ENCODE measurements at regions not wholly inside any gene's neighbourhood (a gene's known extent, or its start where the extent isn't known, plus 50 kb on each side); places are given as distances from the start of the nearest gene placed in this dataset.

DNA sequence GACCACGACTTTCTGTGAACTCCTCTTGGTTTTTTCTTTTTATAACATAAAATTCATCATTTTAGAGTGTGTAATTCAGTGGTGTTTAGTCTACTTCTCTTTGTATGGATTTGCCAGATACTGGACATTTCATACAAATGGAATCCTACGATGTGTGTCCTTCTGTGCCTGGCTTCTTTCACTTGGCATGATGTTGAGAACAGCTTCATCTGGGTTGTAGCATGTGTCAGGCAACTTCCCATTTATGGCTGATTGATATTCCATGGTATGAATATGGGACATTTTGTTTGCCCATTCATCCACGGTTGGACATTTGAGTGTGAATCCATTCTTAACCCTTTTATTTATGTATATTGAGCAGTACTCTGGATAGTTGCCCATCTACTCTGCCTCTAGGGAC is 82.7 kb upstream of the KLF13 start:
- TF ChIP-seq, protein P1, sequence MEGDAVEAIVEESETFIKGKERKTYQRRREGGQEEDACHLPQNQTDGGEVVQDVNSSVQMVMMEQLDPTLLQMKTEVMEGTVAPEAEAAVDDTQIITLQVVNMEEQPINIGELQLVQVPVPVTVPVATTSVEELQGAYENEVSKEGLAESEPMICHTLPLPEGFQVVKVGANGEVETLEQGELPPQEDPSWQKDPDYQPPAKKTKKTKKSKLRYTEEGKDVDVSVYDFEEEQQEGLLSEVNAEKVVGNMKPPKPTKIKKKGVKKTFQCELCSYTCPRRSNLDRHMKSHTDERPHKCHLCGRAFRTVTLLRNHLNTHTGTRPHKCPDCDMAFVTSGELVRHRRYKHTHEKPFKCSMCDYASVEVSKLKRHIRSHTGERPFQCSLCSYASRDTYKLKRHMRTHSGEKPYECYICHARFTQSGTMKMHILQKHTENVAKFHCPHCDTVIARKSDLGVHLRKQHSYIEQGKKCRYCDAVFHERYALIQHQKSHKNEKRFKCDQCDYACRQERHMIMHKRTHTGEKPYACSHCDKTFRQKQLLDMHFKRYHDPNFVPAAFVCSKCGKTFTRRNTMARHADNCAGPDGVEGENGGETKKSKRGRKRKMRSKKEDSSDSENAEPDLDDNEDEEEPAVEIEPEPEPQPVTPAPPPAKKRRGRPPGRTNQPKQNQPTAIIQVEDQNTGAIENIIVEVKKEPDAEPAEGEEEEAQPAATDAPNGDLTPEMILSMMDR (conservative IDR thresholded peaks at IDR 0.05; ENCODE audit: low read length), result no peak
- H3K4me3 ChIP-seq (ENCODE audit: low read length), result no peak overlapping the region
- DNase-seq (ENCODE audit: low read depth), result no peak

DNA sequence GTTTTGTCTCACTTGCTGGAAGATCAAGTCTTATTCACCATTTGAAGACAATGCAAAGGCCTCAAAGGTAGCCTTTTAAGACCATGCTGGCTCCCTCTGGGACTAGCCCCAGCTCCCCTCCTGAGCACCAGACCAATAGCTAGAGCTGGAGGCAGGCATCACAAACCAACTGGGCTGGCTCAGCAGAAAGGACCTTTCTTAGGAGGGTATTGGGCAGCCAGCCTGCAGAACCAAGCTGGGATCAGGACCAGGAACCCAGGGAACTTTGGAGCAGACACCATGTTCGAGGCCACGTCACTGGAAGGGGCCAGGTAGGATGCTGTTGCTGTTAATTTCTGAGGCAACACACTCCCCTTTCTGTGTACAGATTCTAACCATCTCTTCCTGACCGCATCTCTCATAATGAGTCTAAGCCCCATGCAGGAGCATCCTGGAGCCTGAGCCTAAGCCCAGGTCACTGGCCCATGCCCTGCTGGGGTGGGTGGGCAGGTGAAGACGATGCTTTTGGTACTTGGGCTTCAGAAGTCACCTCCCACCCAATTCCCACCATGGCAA is 81.4 kb upstream of the KLF13 start:
- no peak for DNase-seq (ENCODE audit: low read depth)
- H3K4me3 ChIP-seq (ENCODE audit: low read length), result no peak overlapping the region
- TF ChIP-seq, protein P1 (conservative IDR thresholded peaks at IDR 0.05; ENCODE audit: low read length), result no peak

DNA sequence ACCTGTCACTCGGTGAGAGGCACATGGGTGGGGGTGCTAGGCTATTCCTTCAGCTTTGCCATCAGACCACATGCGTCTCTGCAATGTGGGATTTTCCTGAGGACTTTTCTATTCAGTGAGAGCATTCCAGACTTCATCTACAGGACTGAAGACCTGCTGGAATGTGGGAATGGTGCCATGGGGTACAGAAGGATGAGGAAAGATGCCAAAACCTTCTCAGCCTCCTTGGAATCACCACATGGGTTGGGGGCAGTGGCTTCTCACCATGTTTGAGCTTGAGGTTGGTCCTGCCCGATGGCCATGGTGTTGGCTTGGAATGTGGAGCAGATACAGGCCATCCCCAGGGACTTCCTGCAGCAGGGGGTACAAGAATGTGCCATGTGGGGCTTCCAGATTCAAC is 80.9 kb upstream of the KLF13 start:
- TF ChIP-seq, protein P1 (conservative IDR thresholded peaks at IDR 0.05; ENCODE audit: low read length), result no peak
- no peak overlapping the region for H3K4me3 ChIP-seq (ENCODE audit: low read length)
- DNase-seq (ENCODE audit: low read depth), result peak; percentile 9

DNA sequence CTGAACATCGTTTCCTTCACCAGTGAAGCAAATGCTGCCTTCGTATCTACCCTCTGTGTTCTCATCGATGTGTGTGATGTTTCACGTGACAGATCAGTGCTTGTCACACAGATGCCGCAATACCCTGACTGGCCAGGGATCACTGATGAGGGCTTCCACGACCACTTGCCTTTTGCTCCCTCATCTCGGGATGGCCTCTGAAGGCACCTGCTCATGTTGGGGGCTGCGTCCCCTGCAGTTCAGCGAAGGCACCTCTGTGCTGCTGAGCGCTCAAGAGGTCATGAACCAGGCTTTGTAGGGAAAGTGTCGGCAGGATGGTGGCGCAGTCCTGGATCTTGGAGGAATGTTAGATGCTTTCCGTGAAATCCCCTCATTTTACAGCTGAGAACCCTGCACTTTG is 79.2 kb upstream of the KLF13 start:
- DNase-seq (ENCODE audit: low read depth), result no peak
- H3K4me3 ChIP-seq (ENCODE audit: low read length), result no peak overlapping the region
- TF ChIP-seq, protein P1 (conservative IDR thresholded peaks at IDR 0.05; ENCODE audit: low read length), result no peak

DNA sequence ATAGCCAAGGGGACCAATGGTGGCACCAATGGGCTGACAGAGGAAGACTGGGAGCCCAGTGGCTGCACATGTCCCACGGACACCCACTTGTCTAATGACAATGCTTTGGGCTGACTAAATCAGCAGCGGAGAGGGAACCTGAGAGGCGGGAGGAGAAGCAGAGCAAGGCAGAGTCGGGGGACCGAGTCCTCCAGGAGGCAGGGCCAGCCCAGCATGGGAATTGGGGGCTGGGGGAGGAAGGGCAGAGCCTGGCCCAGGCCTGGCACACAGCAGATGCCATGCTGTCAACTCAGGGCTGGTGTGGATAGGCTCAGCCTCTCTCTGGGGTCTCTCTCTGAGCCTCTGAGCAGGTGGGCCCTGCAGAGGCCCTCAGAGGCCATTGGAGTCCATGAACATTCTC is 78.4 kb upstream of the KLF13 start:
- H3K4me3 ChIP-seq (ENCODE audit: low read length), result no peak overlapping the region
- TF ChIP-seq, protein P1 (conservative IDR thresholded peaks at IDR 0.05; ENCODE audit: low read length), result no peak
- no peak for DNase-seq (ENCODE audit: low read depth)

DNA sequence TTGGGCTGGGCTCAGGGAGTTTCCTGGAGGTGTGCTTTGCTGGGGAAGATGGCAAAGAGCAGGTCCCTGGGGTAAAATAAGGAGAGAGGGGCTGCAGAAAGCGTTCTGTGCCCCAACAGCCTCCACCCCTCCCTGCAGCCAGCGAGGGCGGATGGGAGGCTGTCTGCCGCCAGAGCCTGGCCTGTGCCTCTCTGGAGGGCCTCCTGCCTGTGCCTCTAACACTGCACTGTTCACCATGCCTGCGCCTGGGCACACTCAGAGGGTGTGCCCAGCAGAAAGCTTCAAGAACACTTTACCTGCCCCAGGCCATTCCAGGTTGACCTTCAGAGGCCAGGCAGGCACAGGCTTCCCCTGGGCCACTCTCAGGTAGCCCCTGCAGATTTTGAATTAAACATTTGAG is 77.7 kb upstream of the KLF13 start:
- DNase-seq (ENCODE audit: low read depth), result no peak
- TF ChIP-seq, protein P1 (conservative IDR thresholded peaks at IDR 0.05; ENCODE audit: low read length), result no peak
- H3K4me3 ChIP-seq (ENCODE audit: low read length), result no peak overlapping the region

DNA sequence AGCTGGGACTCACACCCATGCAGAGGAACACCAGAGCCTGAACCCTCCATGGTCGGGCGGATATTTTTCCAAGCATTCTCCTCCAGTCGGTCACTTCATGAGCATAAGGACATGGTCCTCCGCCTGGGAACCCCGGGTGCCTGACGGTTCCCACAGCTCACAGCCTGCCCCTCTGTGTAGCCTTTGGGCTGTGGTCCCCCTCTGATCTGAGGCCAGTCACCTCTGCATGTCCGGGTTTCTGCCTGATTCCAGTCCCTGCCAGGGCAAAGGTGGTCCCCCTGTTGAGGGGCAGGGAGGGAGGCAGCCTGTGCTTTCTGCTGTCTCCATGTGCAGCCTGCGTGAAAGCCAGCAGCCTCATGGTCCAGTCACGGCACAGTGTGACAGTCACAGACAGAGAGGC is 76.6 kb upstream of the KLF13 start:
- TF ChIP-seq, protein P1 (conservative IDR thresholded peaks at IDR 0.05; ENCODE audit: low read length), result no peak
- no peak for DNase-seq (ENCODE audit: low read depth)
- no peak overlapping the region for H3K4me3 ChIP-seq (ENCODE audit: low read length)

Measured in AG10803 (cell line).